ENCODE measurements at regions not wholly inside any gene's neighbourhood (a gene's known extent, or its start where the extent isn't known, plus 50 kb on each side); places are given as distances from the start of the nearest gene placed in this dataset.

DNA sequence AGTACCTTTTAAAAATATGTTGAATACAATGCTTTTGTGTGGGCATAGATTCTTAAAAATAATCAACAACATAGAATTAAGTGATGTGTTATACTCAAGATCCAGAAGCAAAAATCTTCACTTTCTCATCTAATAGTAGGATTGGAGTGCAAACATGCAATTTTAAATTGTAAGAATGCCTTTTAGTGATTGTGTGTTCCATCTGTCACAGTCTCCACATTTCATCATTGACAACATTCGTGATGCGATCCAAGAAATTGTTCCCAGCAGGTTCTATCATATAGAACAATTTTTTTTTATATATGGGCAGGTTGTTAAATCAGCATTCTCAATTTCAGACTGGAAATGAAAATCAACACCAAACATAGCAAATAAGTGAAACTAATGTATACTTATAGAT is 1671.8 kb upstream of the SLC39A10 start:
- TF ChIP-seq CTCF (IDR thresholded peaks at IDR 0.05; ENCODE audit: extremely low read depth, missing control alignments), result no peak
- DNase-seq (ENCODE audit: low spot score), result no peak

- no peak for DNase-seq (ENCODE audit: low spot score)
- no peak for TF ChIP-seq CTCF (IDR thresholded peaks at IDR 0.05; ENCODE audit: extremely low read depth, missing control alignments)
Measured at GRCh38 chr2:193980599-193980998, 1676.4 kb upstream of the SLC39A10 start.

DNA sequence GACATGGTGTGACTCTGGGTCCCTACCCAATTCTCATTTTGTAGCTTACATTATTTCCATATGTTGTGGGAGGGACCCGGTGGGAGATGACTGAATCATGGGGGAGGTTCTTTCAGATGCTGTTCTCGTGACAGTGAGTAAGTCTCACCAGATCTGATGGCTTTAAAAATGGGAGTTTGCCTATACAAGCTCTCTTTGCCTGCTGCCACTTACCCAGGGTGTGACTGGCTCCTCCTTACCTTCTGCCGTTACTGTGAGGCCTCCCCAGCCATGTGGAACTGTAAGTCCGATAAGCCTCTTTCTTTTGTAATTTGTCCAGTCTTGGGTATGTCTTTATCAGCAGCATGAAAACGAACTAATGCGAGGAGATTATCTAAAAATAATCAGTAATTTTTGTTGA is 1683.2 kb upstream of the SLC39A10 start:
- DNase-seq (ENCODE audit: low spot score), result no peak
- no peak for TF ChIP-seq CTCF (IDR thresholded peaks at IDR 0.05; ENCODE audit: extremely low read depth, missing control alignments)

GRCh38 chr2:193966590-193966989 is 1690.4 kb upstream of the SLC39A10 start:
- DNase-seq (ENCODE audit: low spot score), result no peak
- no peak for TF ChIP-seq CTCF (IDR thresholded peaks at IDR 0.05; ENCODE audit: extremely low read depth, missing control alignments)

- no peak for TF ChIP-seq CTCF (IDR thresholded peaks at IDR 0.05; ENCODE audit: extremely low read depth, missing control alignments)
- DNase-seq (ENCODE audit: low spot score), result no peak
Measured at GRCh38 chr2:193965263-193965662, 1691.8 kb upstream of the SLC39A10 start.

- peak; percentile 3 for DNase-seq (ENCODE audit: low spot score)
Measured at GRCh38 chr2:193963472-193964119, 1693.4 kb upstream of the SLC39A10 start.

DNA sequence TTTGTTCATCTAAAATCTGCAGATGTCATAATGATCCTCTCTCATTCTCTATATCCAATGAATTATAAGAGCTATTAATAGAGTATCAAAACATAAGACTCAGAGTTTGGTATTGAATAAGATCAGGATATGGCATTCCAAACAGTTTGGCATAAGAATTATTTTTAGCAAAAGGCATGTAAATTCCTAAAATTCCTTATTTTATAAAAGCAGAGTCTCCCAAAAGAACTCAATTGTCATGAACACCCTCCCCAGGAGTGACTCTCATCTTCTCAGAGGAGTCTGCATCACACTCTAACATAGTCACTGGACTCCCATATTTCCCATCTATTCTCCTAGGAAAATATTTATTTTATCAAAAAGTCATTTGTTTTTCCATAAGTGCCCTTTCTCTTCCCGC is 1710.2 kb upstream of the SLC39A10 start:
- DNase-seq (ENCODE audit: low spot score), result no peak
- TF ChIP-seq CTCF (IDR thresholded peaks at IDR 0.05; ENCODE audit: extremely low read depth, missing control alignments), result no peak

More at GRCh38 chr2:193963472-193964119, 1693.4 kb upstream of the SLC39A10 start:
- no peak for TF ChIP-seq CTCF (IDR thresholded peaks at IDR 0.05; ENCODE audit: extremely low read depth, missing control alignments)

All from GM20000 (cell line).